Stimulated activated effector memory CD8-positive, alpha-beta T cell treated with anti-CD3 and anti-CD28 coated beads, Interleukin-12 subunit alpha, Interleukin-12 subunit beta, amount 100 ng/mL, for 72 hours (primary cell): ENCODE measurements at regions not wholly inside any gene's neighbourhood (a gene's known extent, or its start where the extent isn't known, plus 50 kb on each side); places are given as distances from the start of the nearest gene placed in this dataset.

Experiments
- ATAC-seq: fragments of 150-1000 bp; cut with Tn5 transposase; 2 replicates; pipeline ENCODE4 v1.10.0; 2021
- DNase-seq, 2 donors: peaks; one replicate each; pipeline ENCODE4 v3.0.0; 2021 to 2022; ENCODE audit warnings: low spot score in 2 of 2
- H3K27ac Mint-ChIP-seq: one replicate; pipeline ENCODE4 v1.8.0; 2022; ENCODE audit warnings: mild to moderate bottlenecking, mixed read lengths
- H3K36me3 Mint-ChIP-seq: one replicate; pipeline ENCODE4 v1.8.0; 2022; ENCODE audit warnings: mild to moderate bottlenecking, mixed read lengths
- H3K4me1 Mint-ChIP-seq: one replicate; pipeline ENCODE4 v1.8.0; 2022; ENCODE audit warnings: mixed read lengths
- H3K4me3 Mint-ChIP-seq: one replicate; pipeline ENCODE4 v1.8.0; 2022; ENCODE audit warnings: mild to moderate bottlenecking, mixed read lengths
- H3K9me3 Mint-ChIP-seq: one replicate; pipeline ENCODE4 v1.8.0; 2022; ENCODE audit warnings: mixed read lengths

GRCh38 chr15:47565949-47566348 is 151.4 kb upstream of the SEMA6D start:
- no peaks in the 10 kb centered on the region for H3K36me3 Mint-ChIP-seq
- peaks cover 7% of the 10 kb centered on the region for H3K9me3 Mint-ChIP-seq
- no peak for ATAC-seq
- no peak overlapping the region for H3K4me3 Mint-ChIP-seq
- H3K27ac Mint-ChIP-seq = no peak overlapping the region
- DNase-seq = no peak
- H3K4me1 Mint-ChIP-seq = no peaks in the 10 kb centered on the region

GRCh38 chr15:47566610-47567009 is 150.7 kb upstream of the SEMA6D start:
- no peak overlapping the region for H3K4me3 Mint-ChIP-seq
- no peaks in the 10 kb centered on the region for H3K36me3 Mint-ChIP-seq
- no peaks in the 10 kb centered on the region for H3K4me1 Mint-ChIP-seq
- no peak for ATAC-seq
- no peak overlapping the region for H3K27ac Mint-ChIP-seq
- peaks cover 7% of the 10 kb centered on the region for H3K9me3 Mint-ChIP-seq
- DNase-seq = no peak

DNA sequence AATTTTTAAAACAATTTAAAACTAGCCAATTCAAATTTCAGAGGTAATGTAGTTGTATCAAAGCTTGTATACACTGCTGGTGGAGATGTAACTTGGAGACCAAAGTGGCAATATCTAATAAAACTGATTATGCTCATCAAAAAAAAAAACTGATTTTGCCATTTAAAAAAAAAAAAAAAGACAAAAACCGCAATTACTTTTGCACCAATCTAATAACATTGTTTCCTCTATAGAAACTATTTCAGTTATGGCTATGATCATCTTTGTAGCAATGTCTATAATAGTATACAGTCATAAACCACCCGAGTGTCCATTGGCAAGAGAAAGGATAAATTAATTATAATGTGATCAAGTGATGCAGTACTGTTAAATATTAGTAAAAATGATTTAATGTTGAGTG is 149.3 kb upstream of the SEMA6D start:
- Mint-ChIP-seq H3K4me1 (no peaks in the 10 kb centered on the region), H3K9me3 (peaks cover 7% of the 10 kb centered on the region), H3K36me3 (no peaks in the 10 kb centered on the region), H3K4me3 (no peak overlapping the region), H3K27ac (no peak overlapping the region)
- DNase-seq (no peak), ATAC-seq (no peak)

DNA sequence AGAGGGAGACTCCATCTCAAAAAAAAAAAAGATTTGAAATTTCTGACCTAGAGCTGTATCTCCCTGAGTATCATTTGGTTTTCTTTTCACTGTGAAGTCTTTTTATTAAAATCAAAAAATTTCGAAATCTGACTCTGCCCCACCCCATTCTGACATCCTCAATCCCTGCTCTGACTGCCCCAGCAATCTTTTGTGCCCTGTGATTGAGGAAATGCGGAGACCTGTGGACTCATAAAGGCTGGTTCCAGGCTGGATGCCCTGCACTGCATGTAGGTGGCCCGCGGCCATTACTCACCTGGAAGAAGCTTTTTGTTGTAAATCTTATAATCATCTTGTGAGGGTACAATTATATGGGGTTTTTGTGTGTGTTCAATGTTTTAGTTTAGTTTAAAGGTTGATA is 147.3 kb upstream of the SEMA6D start:
- Mint-ChIP-seq H3K4me3 (no peak overlapping the region), H3K36me3 (no peaks in the 10 kb centered on the region), H3K9me3 (peaks cover 5% of the 10 kb centered on the region), H3K4me1 (no peaks in the 10 kb centered on the region), H3K27ac (no peak overlapping the region)
- DNase-seq (no peak), ATAC-seq (no peak)

DNA sequence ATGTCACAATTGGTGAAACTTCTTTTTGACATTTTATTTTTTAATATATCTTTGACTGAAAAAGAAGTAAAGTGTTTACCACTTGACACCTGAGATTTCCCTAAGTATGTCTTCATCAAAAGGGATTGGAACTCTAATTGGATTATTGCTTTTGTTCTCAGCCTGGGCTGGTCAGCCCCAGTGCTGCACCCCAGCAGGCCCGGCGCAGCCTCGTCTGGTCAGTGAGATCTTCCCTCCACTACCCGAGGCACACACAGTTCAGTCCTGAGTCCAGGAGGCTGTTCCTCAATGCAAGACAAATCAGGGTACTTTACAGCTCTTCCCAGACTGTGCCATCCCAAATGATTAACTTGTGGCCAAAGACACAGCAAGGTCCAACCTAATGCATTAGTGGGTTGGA is 146.9 kb upstream of the SEMA6D start:
- no peak overlapping the region for H3K27ac Mint-ChIP-seq
- no peak for ATAC-seq
- no peak for DNase-seq
- H3K36me3 Mint-ChIP-seq = no peaks in the 10 kb centered on the region
- H3K4me3 Mint-ChIP-seq = no peak overlapping the region
- no peaks in the 10 kb centered on the region for H3K4me1 Mint-ChIP-seq
- H3K9me3 Mint-ChIP-seq = peaks cover 7% of the 10 kb centered on the region

GRCh38 chr15:47570881-47571640 is 146.2 kb upstream of the SEMA6D start:
- no peaks in the 10 kb centered on the region for H3K4me1 Mint-ChIP-seq
- H3K27ac Mint-ChIP-seq = no peak overlapping the region
- H3K4me3 Mint-ChIP-seq = no peak overlapping the region
- no peak for DNase-seq
- peaks cover 7% of the 10 kb centered on the region for H3K9me3 Mint-ChIP-seq
- H3K36me3 Mint-ChIP-seq = no peaks in the 10 kb centered on the region
- ATAC-seq = no peak

GRCh38 chr15:47573673-47574072 is 143.6 kb upstream of the SEMA6D start:
- no peaks in the 10 kb centered on the region for H3K36me3 Mint-ChIP-seq
- DNase-seq = no peak
- no peak for ATAC-seq
- no peaks in the 10 kb centered on the region for H3K4me1 Mint-ChIP-seq
- no peak overlapping the region for H3K4me3 Mint-ChIP-seq
- H3K9me3 Mint-ChIP-seq = peaks cover 2% of the 10 kb centered on the region
- no peak overlapping the region for H3K27ac Mint-ChIP-seq

- ATAC-seq (no peak), DNase-seq (no peak)
- Mint-ChIP-seq H3K36me3 (no peaks in the 10 kb centered on the region), H3K9me3 (peaks cover 8% of the 10 kb centered on the region), H3K27ac (no peak overlapping the region), H3K4me3 (no peak overlapping the region), H3K4me1 (no peaks in the 10 kb centered on the region)
Measured at GRCh38 chr15:47577000-47577399, 140.3 kb upstream of the SEMA6D start.

DNA sequence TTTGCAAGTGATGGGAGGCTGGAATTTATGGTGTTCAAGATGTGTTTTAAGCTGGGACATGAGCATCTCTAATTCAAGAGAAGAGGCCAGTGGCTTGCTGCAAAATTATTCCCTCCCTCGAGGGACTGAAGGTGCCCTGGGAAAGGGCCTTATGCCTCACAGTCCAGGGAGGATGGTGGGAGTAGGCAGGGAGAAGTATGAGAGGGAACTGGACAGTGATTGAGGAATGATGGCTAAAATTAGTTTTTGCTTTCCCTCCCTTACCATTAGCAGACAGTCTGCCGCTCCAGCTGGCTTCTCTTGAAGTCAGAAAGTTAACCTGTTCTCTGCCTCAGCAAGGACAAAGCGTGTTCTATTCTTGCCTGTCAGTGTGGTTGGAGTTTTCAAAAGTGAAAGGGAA is 139.8 kb upstream of the SEMA6D start:
- Mint-ChIP-seq H3K9me3 (peaks cover 10% of the 10 kb centered on the region), H3K36me3 (no peaks in the 10 kb centered on the region), H3K4me1 (no peaks in the 10 kb centered on the region), H3K4me3 (no peak overlapping the region), H3K27ac (no peak overlapping the region)
- no peak for DNase-seq
- ATAC-seq = no peak

GRCh38 chr15:47582233-47582632 is 135.1 kb upstream of the SEMA6D start:
- peaks cover 8% of the 10 kb centered on the region for H3K9me3 Mint-ChIP-seq
- no peak overlapping the region for H3K27ac Mint-ChIP-seq

GRCh38 chr15:47584316-47584715 is 133.0 kb upstream of the SEMA6D start:
- Mint-ChIP-seq H3K4me1 (no peaks in the 10 kb centered on the region), H3K36me3 (no peaks in the 10 kb centered on the region), H3K4me3 (no peak overlapping the region), H3K9me3 (peaks cover 8% of the 10 kb centered on the region), H3K27ac (no peak overlapping the region)
- no peak for ATAC-seq
- DNase-seq = no peak

More at GRCh38 chr15:47582233-47582632, 135.1 kb upstream of the SEMA6D start:
- no peak for DNase-seq
- no peak for ATAC-seq
- H3K4me3 Mint-ChIP-seq = no peak overlapping the region
- H3K36me3 Mint-ChIP-seq = no peaks in the 10 kb centered on the region
- no peaks in the 10 kb centered on the region for H3K4me1 Mint-ChIP-seq

DNA sequence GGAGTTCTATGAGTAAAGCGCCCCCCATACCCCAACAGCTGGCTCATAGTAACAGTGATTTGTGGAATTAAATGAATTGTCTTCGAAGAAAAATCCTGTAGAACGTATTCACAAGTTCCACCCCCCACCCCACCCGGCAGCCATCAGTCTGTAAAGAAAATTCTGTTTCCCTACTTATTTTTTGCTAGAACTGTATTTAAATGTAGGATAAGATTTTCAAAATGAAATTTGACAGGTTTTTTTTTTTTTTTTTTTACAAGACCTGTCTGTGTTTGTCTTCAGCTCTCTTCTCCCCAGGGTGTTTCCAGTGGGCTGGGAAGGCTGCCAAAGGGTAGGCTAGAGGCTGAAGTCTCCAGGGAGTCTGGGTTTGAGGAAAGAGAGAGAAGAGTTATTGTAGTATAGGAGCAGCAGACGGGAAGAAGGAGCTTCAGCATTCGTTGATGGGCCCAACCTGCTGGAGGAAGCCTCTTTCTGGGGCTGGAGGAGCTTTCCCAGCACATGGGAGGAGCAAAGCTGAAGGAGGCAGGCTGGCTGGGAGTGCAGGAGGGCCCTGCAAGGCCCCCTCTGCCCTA is 130.6 kb upstream of the SEMA6D start:
- Mint-ChIP-seq H3K9me3 (peaks cover 2% of the 10 kb centered on the region), H3K4me1 (no peaks in the 10 kb centered on the region), H3K36me3 (no peaks in the 10 kb centered on the region), H3K4me3 (no peak overlapping the region), H3K27ac (no peak overlapping the region)
- DNase-seq (no peak), ATAC-seq (no peak)

DNA sequence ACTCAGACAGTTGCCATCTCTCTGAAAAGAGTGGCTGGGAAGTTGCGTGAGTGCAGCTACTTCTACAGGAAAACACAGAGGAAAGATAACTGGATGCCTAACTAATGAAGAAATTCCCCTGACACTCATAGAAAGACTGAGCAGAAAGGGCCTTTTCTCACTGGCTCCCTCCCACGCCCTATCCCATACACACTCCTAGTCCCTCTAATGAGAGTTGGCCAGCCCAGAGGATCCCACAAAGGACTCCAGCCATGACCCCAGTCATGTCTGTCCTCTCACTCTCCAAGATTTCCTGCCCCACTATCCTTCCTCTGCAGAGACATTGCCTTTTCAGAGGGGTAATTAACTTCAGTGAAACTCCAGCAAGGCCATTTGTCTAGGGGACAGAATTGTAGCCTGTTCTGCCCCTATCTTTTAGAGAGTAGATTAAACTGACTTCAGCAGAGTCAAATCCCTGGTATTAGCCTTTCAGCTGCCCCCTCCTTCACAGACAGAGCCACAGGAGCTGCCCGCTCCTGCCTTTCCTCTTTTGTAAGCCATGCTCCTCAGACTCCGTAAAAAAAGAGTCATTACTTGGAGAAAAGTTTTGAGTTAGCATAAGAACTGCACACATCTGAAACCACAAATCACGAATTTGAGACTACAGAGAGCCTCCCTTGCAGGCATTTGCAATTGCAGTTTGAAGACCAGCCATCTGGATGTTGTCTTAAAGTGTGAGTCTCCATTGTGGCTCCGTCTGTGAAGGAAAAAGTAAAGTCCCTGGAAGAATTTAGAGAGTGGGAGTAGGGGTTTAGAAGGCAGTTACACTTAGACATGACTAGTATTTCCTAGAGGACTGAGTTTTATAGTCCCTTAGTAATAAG is 129.1 kb upstream of the SEMA6D start:
- no peak for ATAC-seq
- no peak overlapping the region for H3K27ac Mint-ChIP-seq
- no peaks in the 10 kb centered on the region for H3K9me3 Mint-ChIP-seq

GRCh38 chr15:47588958-47589357 is 128.3 kb upstream of the SEMA6D start:
- no peak for ATAC-seq
- H3K27ac Mint-ChIP-seq = no peak overlapping the region
- DNase-seq = no peak
- H3K36me3 Mint-ChIP-seq = no peaks in the 10 kb centered on the region
- H3K9me3 Mint-ChIP-seq = no peaks in the 10 kb centered on the region
- no peak overlapping the region for H3K4me3 Mint-ChIP-seq
- no peaks in the 10 kb centered on the region for H3K4me1 Mint-ChIP-seq

More for the DNA sequence above, 129.1 kb upstream of the SEMA6D start:
- Mint-ChIP-seq H3K4me3 (no peak overlapping the region), H3K4me1 (no peaks in the 10 kb centered on the region), H3K36me3 (no peaks in the 10 kb centered on the region)
- no peak for DNase-seq

DNA sequence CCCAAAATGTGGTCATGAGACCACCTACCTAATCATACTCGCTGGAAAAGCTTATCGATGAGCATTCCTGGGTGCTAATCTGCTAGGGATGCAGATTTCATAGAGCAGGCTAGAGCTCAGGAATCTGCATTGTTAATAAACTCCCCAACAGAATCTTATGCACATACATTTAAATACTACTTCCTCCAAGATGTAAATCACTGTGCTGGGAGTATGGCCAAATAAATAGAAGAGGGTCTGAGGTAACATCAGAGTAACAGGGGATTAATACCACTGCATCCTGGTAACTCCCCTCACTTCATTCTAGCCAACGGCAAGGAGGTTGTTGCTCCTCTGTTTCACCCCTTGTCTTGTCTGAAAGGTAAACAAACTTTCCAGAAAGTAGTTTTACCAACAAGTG is 118.3 kb upstream of the SEMA6D start:
- Mint-ChIP-seq H3K9me3 (peaks cover 13% of the 10 kb centered on the region), H3K4me3 (no peak overlapping the region), H3K4me1 (no peaks in the 10 kb centered on the region), H3K27ac (no peak overlapping the region), H3K36me3 (no peaks in the 10 kb centered on the region)
- ATAC-seq (no peak), DNase-seq (no peak)

DNA sequence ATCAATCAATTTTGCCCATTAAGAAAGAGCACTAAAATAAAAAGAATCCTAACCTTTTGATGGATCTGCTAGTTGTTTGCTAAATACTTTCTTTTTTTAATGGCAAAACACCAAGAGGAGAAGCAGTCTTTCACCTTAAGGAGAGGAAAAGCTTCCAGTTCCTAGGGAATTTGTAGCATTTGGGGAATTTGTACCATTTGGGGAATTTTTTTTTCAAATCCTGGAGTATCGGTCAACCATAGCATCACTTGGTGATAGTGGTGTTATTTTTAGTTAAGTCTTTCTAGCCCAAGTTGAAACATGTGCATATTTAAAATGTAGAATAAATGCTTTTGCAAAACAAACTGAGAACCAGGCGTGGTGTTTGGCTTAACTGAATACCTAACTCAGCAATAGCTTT is 117.5 kb upstream of the SEMA6D start:
- Mint-ChIP-seq H3K36me3 (no peaks in the 10 kb centered on the region), H3K4me3 (no peak overlapping the region)
- no peak for ATAC-seq

More for the DNA sequence above, 117.5 kb upstream of the SEMA6D start:
- Mint-ChIP-seq H3K4me1 (no peaks in the 10 kb centered on the region), H3K27ac (no peak overlapping the region), H3K9me3 (peaks cover 9% of the 10 kb centered on the region)
- DNase-seq = no peak
